Peyer's patch (tissue), 4 donors: ENCODE measurements at regions not wholly inside any gene's neighbourhood (a gene's known extent, or its start where the extent isn't known, plus 50 kb on each side); places are given as distances from the start of the nearest gene placed in this dataset.

Experiments used
- POLR2A ChIP-seq, 2 donors: fragments of 450-650 bp; IDR thresholded peaks; one replicate each; pipeline ENCODE4 v1.5.1; 2017; ENCODE audit warnings: antibody characterized with exemption in 2 of 2, mild to moderate bottlenecking in 2 of 2, moderate library complexity in 2 of 2
- TF ChIP-seq, protein P1 (sequence below), 6 experiments: fragments of 450-650 bp in 4 of 6; fragments of 200-600 bp in 2 of 6; sonication (generic) in 1 of 6; IDR thresholded peaks; one replicate each; pipeline ENCODE4 v1.5.1; 2017 to 2019; ENCODE audit warnings: antibody characterized with exemption in 6 of 6, mild to moderate bottlenecking in 3 of 6, moderate library complexity in 1 of 6

GRCh38 chr9:86676396-86676795 is 270.9 kb downstream of the GAS1 start:
- TF ChIP-seq, protein P1, sequence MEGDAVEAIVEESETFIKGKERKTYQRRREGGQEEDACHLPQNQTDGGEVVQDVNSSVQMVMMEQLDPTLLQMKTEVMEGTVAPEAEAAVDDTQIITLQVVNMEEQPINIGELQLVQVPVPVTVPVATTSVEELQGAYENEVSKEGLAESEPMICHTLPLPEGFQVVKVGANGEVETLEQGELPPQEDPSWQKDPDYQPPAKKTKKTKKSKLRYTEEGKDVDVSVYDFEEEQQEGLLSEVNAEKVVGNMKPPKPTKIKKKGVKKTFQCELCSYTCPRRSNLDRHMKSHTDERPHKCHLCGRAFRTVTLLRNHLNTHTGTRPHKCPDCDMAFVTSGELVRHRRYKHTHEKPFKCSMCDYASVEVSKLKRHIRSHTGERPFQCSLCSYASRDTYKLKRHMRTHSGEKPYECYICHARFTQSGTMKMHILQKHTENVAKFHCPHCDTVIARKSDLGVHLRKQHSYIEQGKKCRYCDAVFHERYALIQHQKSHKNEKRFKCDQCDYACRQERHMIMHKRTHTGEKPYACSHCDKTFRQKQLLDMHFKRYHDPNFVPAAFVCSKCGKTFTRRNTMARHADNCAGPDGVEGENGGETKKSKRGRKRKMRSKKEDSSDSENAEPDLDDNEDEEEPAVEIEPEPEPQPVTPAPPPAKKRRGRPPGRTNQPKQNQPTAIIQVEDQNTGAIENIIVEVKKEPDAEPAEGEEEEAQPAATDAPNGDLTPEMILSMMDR (IDR thresholded peaks at IDR 0.05), result no peak
- TF ChIP-seq POLR2A (IDR thresholded peaks at IDR 0.05), result no peak
